HCT116 (cell line): ENCODE measurements at regions not wholly inside any gene's neighbourhood (a gene's known extent, or its start where the extent isn't known, plus 50 kb on each side); places are given as distances from the start of the nearest gene placed in this dataset.
"Not testable (repeated sequence)": the region's sequence is repeated elsewhere in the genome, so short reads cannot be mapped to it uniquely, and the experiment has no call there.

Experiments
- EZH2 ChIP-seq: fragments of 200-600 bp; sonication (generic); IDR thresholded peaks from 2 replicates; pipeline ENCODE4 v1.6.1; 2017; ENCODE audit warnings: antibody characterized with exemption, mixed run types
- EZH2phosphoT487 ChIP-seq: fragments of 200-600 bp; IDR thresholded peaks from 2 replicates; pipeline ENCODE4 v1.6.1; 2018; ENCODE audit warnings: antibody characterized with exemption, borderline replicate concordance
- POLR2A ChIP-seq: IDR thresholded peaks from 2 replicates; pipeline ENCODE4 v1.7.0; 2011; ENCODE audit warnings: borderline replicate concordance; ENCODE audit not compliant: insufficient read depth, insufficient read length; ENCODE audit errors: extremely low read depth
- POLR2AphosphoS5 ChIP-seq: IDR thresholded peaks from 2 replicates; pipeline ENCODE4 v1.6.1; 2011; ENCODE audit warnings: mild to moderate bottlenecking, low read depth, low read length, moderate library complexity
- TF ChIP-seq, protein P1 (sequence below), 3 experiments: fragments of 200-600 bp in 1 of 3; sonication (generic) in 1 of 3; IDR thresholded peaks in 2 of 3; conservative IDR thresholded peaks in 1 of 3; 2 replicates each; pipeline ENCODE4 v1.5.1; 2012 to 2017; ENCODE audit warnings: low read depth in 2 of 3, low read length in 2 of 3, antibody characterized with exemption in 1 of 3, borderline replicate concordance in 1 of 3, control low read depth in 1 of 3, mild to moderate bottlenecking in 1 of 3, mixed read lengths in 1 of 3, mixed run types in 1 of 3, moderate library complexity in 1 of 3; ENCODE audit not compliant: insufficient read depth in 1 of 3

DNA sequence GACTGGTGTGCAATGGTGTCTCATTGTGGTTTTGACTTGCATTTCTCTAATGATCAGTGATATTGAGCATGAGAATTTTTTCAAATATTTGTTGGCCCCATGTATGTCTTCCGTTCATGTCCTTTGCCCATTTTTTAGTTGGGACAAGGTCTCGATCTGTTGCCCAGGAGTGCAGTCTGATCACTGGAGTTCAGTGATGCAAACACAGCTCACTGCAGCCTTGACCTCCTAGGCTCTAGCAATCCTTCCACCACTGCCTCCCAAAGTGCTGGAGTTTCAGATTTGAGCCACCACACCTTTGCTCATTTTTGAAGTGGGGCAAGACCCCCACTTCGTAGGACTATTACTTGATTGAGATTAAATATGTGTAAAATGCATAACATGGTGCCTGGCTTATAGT is 116.2 kb upstream of the NBPF9 start:
- TF ChIP-seq, protein P1, sequence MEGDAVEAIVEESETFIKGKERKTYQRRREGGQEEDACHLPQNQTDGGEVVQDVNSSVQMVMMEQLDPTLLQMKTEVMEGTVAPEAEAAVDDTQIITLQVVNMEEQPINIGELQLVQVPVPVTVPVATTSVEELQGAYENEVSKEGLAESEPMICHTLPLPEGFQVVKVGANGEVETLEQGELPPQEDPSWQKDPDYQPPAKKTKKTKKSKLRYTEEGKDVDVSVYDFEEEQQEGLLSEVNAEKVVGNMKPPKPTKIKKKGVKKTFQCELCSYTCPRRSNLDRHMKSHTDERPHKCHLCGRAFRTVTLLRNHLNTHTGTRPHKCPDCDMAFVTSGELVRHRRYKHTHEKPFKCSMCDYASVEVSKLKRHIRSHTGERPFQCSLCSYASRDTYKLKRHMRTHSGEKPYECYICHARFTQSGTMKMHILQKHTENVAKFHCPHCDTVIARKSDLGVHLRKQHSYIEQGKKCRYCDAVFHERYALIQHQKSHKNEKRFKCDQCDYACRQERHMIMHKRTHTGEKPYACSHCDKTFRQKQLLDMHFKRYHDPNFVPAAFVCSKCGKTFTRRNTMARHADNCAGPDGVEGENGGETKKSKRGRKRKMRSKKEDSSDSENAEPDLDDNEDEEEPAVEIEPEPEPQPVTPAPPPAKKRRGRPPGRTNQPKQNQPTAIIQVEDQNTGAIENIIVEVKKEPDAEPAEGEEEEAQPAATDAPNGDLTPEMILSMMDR (IDR thresholded peaks at IDR 0.05 in 2 of 3, conservative IDR thresholded peaks at IDR 0.05 in 1 of 3; ENCODE audit: borderline replicate concordance in 1 of 3, insufficient read depth in 1 of 3, low read depth in 2 of 3, low read length in 2 of 3), result not testable (repeated sequence)
- not testable (repeated sequence) for TF ChIP-seq EZH2phosphoT487, EZH2, POLR2AphosphoS5, POLR2A
